ENCODE measurements at regions not wholly inside any gene's neighbourhood (a gene's known extent, or its start where the extent isn't known, plus 50 kb on each side); places are given as distances from the start of the nearest gene placed in this dataset.

GRCh38 chr22:22955276-22955798, 67.7 kb downstream of the IGLL5 start:
- TF ChIP-seq BHLHE40 (IDR thresholded peaks at IDR 0.05; ENCODE audit: borderline replicate concordance): no peak
- no peak for TF ChIP-seq ELF4 (IDR thresholded peaks at IDR 0.05)
- TF ChIP-seq FOXM1 (IDR thresholded peaks at IDR 0.05; ENCODE audit: borderline replicate concordance): no peak
- no peak for TF ChIP-seq SUZ12 (IDR thresholded peaks at IDR 0.05)
- no peak for TF ChIP-seq ARNT (IDR thresholded peaks at IDR 0.05)

Measured in HEK293T (cell line).